Muscle of arm (tissue), 1 donor: ENCODE measurements at regions not wholly inside any gene's neighbourhood (a gene's known extent, or its start where the extent isn't known, plus 50 kb on each side); places are given as distances from the start of the nearest gene placed in this dataset.
"Not testable (repeated sequence)": the region's sequence is repeated elsewhere in the genome, so short reads cannot be mapped to it uniquely, and the experiment has no call there.

Source experiments
- DNase-seq: peaks from one replicate; pipeline ENCODE4 v3.0.0-alpha.2; 2013

DNA sequence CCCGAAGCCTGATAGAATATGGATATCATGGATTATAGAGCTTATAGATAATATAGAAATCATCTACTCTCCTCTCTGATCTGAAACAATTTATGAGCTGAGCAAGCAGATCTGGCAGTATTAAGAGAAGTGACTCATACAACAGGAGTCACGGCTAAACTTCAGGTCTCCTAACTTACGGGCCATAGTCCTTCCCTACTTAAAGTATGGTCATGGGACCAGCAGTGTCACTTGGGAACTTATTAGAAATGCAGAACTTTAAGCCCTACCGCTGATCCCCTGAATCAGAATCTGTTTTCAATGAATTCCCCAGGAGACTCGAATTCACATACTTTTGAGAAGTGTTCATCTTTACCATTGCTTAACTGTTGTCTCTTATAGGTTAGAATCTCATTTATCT lies 195.7 kb upstream of the FANCL start:
- DNase-seq = no peak

- DNase-seq = no peak
Observed at GRCh38 chr2:58435246-58435645, 194.1 kb upstream of the FANCL start.

DNA sequence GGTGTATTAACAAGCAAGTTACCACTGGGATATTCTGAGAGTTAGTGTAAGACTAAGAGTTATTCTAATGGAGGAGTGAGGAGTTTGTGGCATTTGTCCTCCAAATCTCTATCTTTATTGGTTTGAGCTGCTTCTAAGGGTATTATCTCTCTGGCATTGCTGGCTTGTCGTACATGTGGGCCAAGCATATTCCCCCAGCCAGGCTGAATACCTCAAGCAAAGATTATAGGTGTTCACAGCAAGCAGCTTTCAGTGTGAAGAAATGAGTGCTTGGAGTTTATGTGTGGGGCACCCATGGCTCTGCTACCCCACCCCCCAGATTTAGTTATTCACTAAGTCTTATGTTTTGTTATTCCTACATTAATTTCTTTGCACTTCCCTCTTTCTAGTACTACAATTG lies 193.6 kb upstream of the FANCL start:
- no peak for DNase-seq

DNA sequence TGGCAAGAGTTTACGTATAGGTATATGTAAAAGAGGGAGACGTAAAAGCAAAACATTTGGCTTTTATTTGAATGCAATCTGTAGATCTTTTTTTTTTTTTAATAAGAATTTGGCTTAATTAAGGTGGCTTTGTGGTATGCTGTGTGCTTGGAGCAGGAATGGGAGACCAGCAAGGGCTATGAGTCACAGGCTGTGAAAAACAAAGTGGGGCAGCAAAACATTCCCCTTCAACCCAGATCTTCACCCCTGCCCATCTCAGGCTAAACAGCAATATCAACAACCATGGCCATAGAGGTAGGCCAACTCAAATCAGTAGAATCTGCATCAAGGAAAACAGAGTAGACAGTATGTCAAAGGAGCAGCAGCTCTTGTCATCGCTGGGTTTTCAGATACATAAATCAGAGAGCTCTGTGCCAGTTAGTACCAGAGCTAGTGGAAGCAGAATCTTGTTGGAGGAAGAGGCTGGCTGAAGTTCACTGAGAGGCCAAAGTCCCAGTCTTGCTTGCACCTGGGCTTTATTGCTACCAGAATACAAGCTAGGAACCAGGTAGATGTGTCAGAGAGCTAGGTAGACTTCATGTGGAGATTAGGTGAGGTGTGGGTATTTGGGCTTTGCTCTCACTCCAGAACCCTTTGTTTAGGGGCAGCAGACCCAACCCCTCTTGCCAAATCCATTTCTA lies 191.5 kb upstream of the FANCL start:
- DNase-seq = no peak

GRCh38 chr2:58429014-58429875 lies 188.1 kb upstream of the FANCL start:
- peak; percentile 6 for DNase-seq

GRCh38 chr2:58428096-58429013 lies 187.2 kb upstream of the FANCL start:
- peak; percentile 15 for DNase-seq

DNA sequence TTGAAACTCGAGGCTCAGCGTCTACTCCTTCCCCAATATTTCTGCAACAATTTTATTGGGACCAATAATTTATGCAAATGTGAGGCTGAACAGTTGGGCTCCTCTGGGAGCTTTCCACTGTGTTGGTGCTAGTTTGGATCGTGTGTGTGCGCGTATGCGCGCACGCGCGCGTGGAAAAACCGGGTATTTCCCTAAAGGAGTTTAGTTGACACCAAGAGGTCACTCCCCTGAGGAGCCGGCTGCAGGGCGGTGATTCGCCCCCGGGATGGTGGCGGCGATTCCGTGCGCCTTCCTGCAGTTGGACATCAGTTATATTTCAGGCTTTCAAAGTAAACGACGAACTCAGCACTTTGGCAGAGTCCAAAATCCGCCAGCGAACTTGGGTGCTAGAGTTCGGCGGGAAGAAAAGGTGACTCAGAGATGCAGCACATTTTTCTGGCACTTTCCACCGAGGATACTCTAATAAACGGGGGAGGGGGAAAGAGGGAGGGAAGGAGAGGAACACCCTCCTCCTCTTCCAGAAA lies 186.5 kb upstream of the FANCL start:
- DNase-seq = peak; percentile 35

DNA sequence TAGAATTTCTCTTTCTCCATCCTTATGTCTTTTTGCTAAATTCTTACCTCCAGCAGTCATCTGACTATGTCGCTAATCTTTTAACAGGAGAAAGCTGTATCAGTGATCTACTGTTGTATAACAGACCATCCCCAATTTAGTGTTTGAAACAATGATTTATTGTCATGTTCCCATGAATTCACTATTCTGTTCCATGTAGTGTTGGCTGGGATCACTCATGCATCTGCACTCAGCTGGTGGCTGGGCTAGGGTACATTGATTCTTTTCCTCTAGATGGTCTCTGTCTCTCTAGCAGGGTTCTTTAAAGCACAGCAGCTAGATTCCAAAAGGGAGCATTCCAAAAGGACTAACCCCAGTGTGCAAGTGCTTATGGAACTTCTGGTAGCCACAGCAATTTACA lies 184.2 kb upstream of the FANCL start:
- no peak for DNase-seq

GRCh38 chr2:58419983-58420382 lies 178.9 kb upstream of the FANCL start:
- DNase-seq = no peak

DNA sequence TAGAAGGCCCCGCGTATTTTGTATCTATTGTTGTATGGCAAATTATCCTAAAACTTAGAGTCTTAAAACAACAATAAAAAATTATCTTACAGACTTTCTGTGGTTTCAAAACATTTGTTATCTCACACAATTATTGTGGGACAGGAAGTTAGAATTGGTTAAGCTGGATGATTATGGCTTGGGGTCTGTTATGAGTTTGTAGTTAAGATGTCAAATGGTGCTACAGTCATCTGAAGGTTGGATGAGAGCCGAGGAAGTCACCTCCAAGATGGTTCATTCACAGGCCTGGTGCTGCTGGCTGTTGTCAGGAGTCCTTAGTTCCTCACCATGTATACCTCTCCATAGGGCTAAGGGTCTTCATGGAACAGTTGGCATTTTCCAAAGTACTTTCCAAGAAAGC lies 175.6 kb upstream of the FANCL start:
- no peak for DNase-seq

GRCh38 chr2:58414506-58414905 lies 173.4 kb upstream of the FANCL start:
- no peak for DNase-seq

DNA sequence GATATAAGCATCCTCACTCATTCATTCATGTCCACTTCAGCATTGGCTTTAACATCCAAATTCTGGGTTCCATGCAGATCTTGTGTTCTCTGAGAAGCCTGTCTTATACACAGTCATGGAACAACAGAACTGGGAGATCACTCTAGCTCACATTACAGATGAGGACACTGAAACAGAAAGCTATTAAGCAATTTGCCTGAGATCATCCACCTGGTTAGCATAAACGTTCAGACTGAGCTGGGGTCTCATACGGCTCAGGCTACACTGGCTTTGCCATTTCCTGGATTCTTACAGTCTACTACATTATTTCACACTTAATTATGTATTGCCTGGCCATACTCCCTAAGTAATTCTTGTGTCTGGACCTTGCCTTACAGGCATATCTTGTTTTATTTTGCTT lies 169.4 kb upstream of the FANCL start:
- DNase-seq = no peak

GRCh38 chr2:58407487-58407886 lies 166.4 kb upstream of the FANCL start:
- no peak for DNase-seq

- no peak for DNase-seq
Observed at GRCh38 chr2:58405341-58405740, 164.2 kb upstream of the FANCL start.

- DNase-seq = no peak
Observed at GRCh38 chr2:58401936-58402335, 160.8 kb upstream of the FANCL start.

- no peak for DNase-seq
Observed at GRCh38 chr2:58398406-58398805, 157.3 kb upstream of the FANCL start.

DNA sequence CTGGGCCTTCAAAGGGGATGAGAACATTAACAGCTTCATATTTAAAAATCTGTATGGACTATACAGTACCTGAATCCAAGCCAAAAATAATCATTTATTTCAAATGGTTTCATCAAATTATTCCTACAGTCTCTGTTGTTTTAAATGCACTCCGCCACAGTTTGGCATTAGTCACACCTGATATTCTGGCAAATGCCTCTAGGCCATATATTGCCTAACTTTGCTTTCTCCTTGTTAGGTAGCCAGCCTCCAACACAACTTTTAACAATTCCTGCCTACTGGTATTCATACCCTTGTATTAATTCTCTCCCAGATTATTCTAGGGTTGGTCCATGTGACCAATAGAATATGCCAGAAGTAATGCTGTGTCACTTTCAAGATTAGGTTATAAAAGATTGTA lies 146.6 kb upstream of the FANCL start:
- no peak for DNase-seq

DNA sequence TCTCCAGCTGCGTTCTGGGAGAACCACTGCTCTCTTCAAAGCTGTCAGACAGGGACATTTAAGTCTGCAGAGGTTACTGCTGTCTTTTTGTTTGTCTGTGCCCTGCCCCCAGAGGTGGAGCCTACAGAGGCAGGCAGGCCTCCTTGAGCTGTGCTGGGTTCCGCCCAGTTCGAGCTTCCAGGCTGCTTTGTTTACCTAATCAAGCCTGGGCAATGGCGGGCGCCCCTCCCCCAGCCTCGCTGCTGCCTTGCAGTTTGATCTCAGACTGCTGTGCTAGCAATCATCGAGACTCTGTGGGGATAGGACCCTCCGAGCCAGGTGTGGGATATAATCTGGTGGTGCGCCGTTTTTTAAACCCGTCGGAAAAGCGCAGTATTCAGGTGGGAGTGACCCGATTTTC lies 145.8 kb upstream of the FANCL start:
- not testable (repeated sequence) for DNase-seq

- peak; percentile 2 for DNase-seq
Observed at GRCh38 chr2:58378152-58378551, 137.0 kb upstream of the FANCL start.

- no peak for DNase-seq
Observed at GRCh38 chr2:58377181-58377580, 136.1 kb upstream of the FANCL start.

DNA sequence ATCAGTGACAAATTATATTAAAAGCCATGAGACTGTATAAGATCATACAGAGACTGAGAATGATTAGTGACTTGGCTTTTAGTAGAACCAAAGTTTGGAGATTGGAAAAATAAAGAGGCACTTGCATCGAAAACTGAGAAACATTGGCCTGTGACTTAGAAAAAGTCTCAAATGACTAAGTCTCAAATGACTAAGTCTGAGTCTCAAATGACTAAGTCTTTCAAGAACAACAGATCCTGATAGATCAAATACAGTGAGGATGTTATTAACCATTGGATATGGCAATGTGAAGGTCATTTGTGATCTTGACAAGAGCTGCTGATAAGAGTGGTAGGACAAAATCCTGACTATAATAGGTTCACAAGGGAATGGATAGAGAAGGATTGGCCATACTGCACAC lies 135.5 kb upstream of the FANCL start:
- no peak for DNase-seq

- DNase-seq = no peak
Observed at GRCh38 chr2:58369594-58369993, 128.5 kb upstream of the FANCL start.
